ENCODE measurements at regions not wholly inside any gene's neighbourhood (a gene's known extent, or its start where the extent isn't known, plus 50 kb on each side); places are given as distances from the start of the nearest gene placed in this dataset.

DNA sequence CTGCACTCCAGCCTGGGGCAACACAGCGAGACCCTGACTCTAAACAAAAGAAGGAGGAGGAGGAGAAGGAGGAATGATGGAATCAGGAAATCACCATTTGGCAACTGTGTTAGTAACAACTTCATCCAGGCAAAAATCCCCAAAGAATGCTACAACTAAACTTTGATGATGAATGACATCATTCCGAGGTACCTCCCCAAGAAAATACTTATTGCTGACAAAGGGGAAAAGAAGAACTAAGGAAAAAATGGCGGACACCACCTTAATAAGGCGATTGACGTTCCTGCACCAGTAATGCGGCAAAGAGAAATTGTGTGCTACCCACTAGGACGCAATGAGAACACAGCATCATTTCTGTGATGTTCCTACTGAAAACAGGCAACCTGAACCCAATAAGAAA lies 78.2 kb upstream of the SLC6A11 start:
- TF ChIP-seq EZH2 (IDR thresholded peaks at IDR 0.05; ENCODE audit: insufficient read depth, poor library complexity, severe bottlenecking) (no peak), EZH2phosphoT487 (IDR thresholded peaks at IDR 0.05; ENCODE audit: insufficient read depth, low read depth) (no peak)
